Stimulated activated naive CD4-positive, alpha-beta T cell (primary cell): ENCODE measurements at regions not wholly inside any gene's neighbourhood (a gene's known extent, or its start where the extent isn't known, plus 50 kb on each side); places are given as distances from the start of the nearest gene placed in this dataset.

ENCODE experiments used
- DNase-seq, 6 experiments: peaks; one replicate each; lab custom pipeline; 2025; lab: John Stamatoyannopoulos, UW

- DNase-seq, result no peak
Observed at GRCh38 chr15:66945842-66946241, 119.6 kb upstream of the SMAD3 start.

GRCh38 chr15:66946578-66947164 lies 118.7 kb upstream of the SMAD3 start:
- peak; percentile 30 to 85 (median 59) for DNase-seq

- no peak for DNase-seq
Observed at GRCh38 chr15:66947471-66947870, 117.9 kb upstream of the SMAD3 start.

DNA sequence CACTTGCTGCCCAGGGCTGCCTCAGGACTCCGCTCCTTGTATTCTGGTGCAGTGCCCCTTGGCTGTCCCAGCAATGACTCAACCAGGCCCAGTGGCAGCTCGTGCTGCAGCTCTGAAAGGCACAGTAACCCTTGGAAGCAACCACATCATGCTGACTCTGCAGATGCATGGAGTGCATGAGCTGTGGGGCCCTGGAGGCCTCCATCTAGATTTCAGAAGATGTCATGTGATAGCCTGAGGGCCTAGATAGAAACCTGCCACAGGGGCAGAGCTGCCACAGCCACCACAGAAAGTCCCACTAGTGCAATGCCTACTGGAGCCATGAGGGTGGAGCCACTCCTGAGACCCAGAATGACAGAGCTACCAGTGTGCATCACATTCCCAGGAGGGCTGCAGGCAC lies 117.1 kb upstream of the SMAD3 start:
- DNase-seq, result no peak

- DNase-seq, result no peak
Observed at GRCh38 chr15:66950114-66950513, 115.3 kb upstream of the SMAD3 start.

DNA sequence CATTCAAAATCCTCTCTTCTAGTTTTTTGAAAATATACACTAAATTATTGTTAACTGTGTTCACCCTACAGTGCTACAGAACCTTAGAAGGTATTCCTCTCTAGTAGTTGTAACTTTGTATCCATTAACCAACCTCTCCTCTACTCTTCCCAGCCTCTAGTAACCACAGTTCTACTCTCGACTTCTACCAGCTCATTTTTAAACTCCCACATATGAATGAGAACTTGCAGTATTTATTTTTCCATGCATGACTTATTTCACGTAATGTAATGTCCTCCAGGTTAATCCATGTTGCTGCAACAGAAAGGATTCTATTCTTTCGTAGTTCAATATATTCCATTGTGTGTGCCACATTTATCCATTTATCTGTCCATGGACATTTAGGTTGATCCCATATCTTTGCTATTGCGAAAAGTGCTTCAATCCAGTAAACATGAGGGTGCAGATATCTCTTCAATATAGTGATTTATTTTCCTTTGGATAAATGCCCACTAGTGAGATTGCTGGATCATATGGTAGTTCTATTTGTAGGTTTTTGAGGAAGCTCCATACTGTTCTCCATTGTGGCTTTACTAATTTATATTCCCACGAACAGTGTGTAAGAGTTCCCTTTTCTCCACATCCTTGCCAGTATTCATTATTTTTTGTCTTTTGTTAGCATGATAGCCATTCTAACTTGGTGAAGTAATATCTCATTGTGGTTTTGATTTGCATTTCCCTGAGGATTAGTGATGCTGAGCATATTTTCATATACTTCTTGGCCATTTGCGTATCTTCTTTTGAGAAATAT lies 113.7 kb upstream of the SMAD3 start:
- DNase-seq, result no peak

DNA sequence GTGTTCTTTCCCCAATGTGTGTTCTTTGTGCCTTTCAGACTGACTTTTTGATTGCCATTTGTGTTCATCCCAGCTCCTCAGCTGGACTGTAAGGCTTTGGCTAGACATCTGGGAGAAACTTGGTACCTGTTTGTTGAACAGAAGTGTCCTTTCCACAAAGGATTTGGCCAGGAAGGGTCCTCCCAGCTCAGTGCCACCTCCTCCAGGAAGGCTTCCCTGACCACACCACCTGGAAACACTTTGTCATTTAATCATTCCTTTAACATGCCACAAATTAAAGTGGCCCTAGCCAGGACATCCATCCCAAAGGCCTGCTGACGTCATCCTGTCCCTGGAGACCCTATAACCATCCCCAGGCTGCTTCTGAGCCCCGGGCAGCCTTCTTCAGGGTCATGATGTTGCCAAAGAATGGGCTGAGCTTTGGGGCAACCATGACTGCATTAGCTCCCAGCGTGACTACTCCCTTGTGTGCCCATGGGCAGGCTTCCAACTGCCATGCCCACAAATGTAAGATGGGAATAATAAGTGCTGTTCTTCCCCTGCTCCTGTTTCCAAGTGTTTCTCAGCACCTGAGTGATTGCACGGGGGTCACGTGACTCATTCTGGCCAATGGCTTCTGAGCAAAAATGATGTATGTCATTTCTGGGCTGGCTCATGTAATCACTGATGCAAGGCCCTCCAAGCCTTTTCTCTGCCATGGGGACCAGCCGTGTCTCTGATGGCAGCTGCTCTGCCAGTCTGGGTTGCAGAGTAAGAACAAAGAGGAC lies 112.5 kb upstream of the SMAD3 start:
- no peak for DNase-seq

DNA sequence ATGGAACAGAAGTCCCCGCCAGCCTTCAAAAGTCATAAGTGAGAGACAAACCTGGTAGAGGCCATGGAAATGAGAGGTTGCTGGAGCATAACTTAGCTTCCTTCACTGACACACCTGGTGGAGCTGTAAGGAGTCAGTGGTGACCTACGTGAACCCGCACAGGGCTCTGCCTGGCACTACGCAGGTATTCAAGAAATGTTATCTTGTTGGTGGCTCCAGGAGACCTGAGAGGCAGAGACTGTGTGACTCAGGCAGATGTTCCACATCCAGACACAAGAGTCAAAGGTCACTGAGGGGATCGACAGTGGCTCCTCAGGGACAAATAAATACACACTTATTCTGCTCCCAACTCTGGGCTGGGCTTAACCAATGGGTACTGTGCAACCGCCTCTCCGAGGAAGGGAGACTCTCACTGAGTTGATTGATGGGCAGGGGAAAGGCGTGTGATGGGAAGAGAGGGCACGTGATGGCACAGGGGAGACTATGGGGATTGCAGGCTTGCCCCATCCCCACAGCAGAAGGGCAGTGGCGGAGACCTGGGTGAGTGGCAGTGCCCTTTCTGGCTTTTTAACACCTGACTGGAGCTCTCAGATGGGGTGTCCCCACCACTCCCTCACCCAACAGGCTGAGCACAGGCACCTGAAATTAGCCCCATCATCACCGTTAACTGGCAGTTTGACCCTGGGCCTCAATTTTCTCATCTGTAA lies 111.7 kb upstream of the SMAD3 start:
- no peak for DNase-seq

- DNase-seq, result no peak
Observed at GRCh38 chr15:66954601-66955000, 110.8 kb upstream of the SMAD3 start.

DNA sequence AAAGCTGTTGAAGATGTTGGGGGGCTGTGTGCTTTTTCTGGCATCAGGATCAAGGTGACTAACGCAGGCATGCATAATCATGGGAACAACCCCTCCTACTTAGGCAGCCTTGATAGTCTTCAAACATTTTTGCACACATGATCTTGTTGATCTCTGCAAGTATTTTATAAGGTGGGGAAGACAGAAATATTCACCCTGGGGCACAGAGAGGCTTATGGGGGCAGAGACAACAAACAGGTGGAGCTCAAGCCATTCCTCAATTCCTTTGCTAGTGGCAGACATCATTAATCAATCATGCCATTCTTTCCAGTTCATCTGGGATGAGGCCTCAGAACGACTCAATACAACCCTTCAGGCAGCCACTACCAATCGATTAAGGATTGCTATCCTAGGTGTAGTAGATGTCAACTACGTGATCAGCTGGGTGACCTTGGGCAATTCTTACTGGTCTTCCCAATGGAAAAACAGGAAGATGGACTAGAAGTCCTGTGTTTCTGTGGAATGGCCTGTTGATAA lies 110.3 kb upstream of the SMAD3 start:
- DNase-seq, result no peak

DNA sequence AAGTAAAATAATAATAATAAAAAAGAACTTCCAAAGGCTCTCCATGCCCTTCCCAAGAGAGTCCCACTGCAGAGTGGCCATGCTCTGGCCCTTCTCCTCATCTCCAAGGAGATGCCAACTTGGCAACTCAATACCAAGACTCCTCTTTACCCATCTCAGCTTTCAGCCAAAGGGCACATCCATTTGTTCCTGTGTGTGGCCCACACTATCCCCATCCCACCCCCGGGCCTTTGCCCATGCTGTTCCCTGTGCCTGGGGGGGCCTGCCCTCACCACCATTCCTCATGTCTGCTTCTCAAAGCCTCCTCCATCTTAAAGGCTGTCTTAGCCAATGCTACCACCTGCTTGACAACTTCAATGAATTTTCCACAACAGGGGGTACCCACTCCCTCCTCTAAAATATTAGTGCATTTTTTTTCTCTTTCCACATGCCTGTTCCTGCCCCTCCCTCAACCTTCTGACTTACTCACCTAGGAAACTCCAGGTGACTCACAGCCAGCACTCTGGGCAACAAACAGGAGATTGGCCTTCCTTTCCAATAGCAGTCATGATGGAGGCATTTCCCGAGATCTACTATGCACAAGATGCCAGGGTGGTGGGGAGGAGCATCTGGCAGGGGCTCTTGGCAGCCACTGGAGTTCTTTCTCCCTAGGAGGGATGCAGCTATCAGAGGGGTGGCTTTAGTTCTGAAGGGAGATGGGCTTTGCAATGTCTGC lies 109.4 kb upstream of the SMAD3 start:
- no peak for DNase-seq

DNA sequence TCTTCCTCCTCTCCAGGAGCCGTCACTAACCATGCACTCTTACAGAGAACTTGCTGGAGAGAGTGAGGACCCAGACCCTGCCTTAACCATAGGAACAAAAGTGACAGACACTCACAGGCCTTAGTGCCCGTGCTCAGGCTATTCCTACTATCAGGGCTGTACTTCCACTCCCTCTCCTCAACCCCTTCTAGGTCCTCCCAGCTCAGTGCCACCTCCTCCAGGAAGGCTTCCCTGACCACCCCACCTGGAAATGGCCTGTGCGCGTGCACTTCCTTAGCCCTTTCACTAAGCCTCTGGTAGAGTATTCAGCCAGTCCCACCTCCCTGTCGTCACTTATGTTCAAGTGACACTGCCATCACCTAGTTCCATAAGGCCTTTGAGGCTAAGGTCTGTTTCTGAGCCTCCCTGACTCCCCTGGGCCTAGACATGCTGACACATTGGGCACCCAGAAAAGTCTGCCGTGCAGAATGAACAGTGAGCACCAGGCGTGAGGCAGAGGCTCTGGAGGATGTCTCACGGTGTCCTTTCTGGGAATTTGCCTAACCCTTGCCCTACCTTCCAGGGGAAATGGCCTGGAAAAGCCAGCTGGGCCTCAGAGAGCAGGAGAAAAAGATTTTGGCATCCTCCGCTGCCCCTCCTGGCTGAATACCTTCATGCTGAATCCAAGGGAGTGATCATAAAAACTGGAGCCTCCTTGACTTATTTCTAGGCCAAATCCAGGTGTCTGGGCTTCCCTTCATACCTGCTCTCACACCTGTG lies 108.6 kb upstream of the SMAD3 start:
- no peak for DNase-seq

DNA sequence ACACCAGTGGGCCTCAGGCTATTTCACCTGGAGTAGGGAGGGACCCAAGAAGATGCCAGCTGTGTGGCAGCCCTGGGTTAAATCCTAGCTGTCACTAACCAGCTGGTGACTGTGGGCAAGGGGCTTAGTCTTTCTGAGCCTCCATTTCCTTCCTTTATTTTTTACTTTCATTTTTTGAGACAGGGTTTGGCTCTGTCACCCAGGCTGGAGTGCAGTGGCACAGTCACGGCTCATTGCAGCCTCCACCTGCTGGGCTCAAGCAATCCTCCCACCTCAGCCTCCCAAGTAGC lies 108.0 kb upstream of the SMAD3 start:
- no peak for DNase-seq

GRCh38 chr15:66959066-66959465 lies 106.3 kb upstream of the SMAD3 start:
- no peak for DNase-seq

DNA sequence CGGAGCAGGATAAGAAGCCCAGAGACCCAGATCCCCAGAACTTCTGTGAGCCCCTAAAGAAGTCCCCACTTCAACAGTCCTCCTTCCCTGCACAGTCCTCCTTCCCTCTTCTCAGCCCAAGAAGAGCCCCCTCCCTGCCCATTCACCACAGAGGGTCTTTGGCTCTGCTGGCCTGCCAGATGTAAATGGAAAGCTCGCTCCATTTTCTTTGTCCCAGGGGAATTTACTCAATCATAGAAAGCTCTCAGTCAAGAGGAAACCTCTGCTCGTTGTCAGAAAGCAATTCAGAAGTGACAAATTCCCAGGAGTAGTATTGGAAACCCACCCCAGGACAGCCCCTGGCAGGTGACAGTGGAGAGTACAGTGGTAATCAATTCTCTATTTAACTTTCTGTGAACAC lies 105.5 kb upstream of the SMAD3 start:
- no peak for DNase-seq

GRCh38 chr15:66960519-66960918 lies 104.9 kb upstream of the SMAD3 start:
- no peak for DNase-seq

- DNase-seq, result no peak
Observed at GRCh38 chr15:66961407-66961884, 104.0 kb upstream of the SMAD3 start.

DNA sequence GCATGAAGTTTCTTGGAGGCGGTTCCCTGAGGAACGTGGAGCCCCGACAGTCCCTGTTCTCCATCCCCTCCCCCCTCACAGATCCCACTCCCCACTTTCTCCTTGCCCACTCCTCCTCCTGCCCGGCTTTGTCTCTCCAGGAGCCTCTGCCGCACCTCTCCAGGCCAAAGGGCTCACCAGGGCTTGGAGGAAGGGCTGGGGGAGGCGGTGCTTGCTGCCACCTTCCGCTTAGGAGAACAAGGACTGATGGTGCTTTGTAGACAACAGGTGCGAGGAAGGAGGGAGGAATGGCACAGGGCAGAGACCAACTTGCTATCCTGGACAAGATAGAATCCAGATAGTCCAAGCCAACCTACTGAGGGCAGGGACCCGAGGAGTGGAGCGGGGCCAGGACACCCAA lies 103.5 kb upstream of the SMAD3 start:
- DNase-seq, result no peak

GRCh38 chr15:66962522-66962921 lies 102.9 kb upstream of the SMAD3 start:
- no peak for DNase-seq

DNA sequence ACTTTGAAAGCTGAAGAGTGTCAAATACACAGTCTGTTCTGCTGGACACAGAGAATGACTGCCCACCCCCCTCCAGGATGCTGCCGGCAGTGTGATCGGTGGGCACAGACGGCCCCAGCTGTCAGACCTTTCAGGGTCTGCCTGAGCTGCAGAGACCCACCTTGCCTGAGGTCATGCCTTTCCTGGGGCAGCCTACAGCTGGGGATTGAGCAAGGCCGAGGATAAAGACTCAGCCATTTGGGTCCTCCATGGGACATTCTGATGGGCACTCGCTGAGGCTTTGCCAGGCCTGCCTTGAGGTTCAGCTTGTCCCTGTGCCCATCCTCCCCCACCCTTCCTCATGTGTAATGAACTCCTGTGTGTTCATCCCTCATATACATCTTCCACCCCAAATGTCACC lies 102.3 kb upstream of the SMAD3 start:
- no peak for DNase-seq

DNA sequence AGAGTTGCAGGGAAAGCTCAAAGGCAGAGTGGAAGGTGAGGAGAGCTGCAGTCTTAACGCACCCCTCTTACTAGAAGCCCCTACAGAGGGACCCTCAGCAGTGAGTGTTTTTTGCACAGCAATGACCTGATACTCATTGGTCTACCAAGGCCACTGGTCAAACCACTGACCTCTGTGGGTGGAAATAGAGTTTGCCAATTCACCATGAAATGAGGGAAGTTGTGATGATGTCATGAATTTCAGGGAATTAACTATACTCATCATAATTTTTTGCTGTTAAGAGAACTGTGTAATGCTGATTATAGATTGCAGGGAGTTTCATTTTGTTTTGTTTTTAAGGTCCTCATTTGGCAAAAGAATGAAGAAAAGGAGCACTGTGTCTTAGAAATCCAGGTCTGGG lies 101.7 kb upstream of the SMAD3 start:
- no peak for DNase-seq
